HepG2 (cell line): ENCODE measurements at regions not wholly inside any gene's neighbourhood (a gene's known extent, or its start where the extent isn't known, plus 50 kb on each side); places are given as distances from the start of the nearest gene placed in this dataset.

Experiments
- ATAC-seq: fragments of 200-7000 bp; cut with Tn5 transposase; 3 replicates; pipeline ENCODE4 v1.9.1; 2020; ENCODE audit warnings: mild to moderate bottlenecking, moderate library complexity
- BruUV-seq: library from RNA; stranded (reverse); fragments of 400-500 nt; replicated peaks from 2 replicates; lab custom pipeline; 2021; lab: Mats Ljungman, UMichigan
- CTCF ChIA-PET: fragments of 300-600 bp; formaldehyde crosslinking; extraction: SDS; loops from one replicate; lab custom pipeline; 2021; ENCODE audit warnings: low total read pairs, inconsistent platforms, low intra/inter-chr PET ratio; lab: Yijun Ruan, JAX
- POLR2A ChIA-PET: fragments of 350-600 bp; sonication (Branson Sonifier 250); formaldehyde crosslinking; loops from one replicate; lab custom pipeline; 2020; ENCODE audit warnings: antibody characterized with exemption, inconsistent platforms; lab: Yijun Ruan, JAX
- DNase-seq: peaks from one replicate; pipeline ENCODE4 v3.0.0-alpha.2; 2015; ENCODE audit warnings: low spot score
- FAIRE-seq: peaks from 3 replicates; lab custom pipeline; 2011; peaks lifted over from hg19 to GRCh38; lab: Jason Lieb, UNC
- H2AFZ ChIP-seq: one replicate; pipeline ENCODE4 v1.6.1; 2011; ENCODE audit warnings: low read length, inconsistent platforms
- H3K27ac ChIP-seq: fragments of 300-600 bp; 3 replicates; pipeline ENCODE4 v1.8.0; 2011; ENCODE audit warnings: mixed run types, mild to moderate bottlenecking, mixed read lengths, low read length, inconsistent platforms; ENCODE audit not compliant: insufficient read depth; ENCODE audit errors: extremely low read length
- H3K27me3 ChIP-seq, 2 experiments: fragments of 200-600 bp in 1 of 2; 2 replicates in 1 of 2; 3 replicates in 1 of 2; pipeline versions ENCODE4 v1.6.0 to v1.8.0; 2011; ENCODE audit warnings: low read length in 2 of 2, mild to moderate bottlenecking in 2 of 2, moderate library complexity in 2 of 2, inconsistent platforms in 1 of 2; ENCODE audit not compliant: insufficient read depth in 2 of 2, control insufficient read depth in 1 of 2
- H3K36me3 ChIP-seq, 2 experiments: fragments of 200-600 bp in 1 of 2; replicated peaks in 1 of 2; 2 replicates in 1 of 2; 3 replicates in 1 of 2; pipeline versions ENCODE4 v1.5.1 to v1.8.0; 2011; ENCODE audit warnings: low read length in 2 of 2, inconsistent platforms in 1 of 2; ENCODE audit not compliant: insufficient read depth in 2 of 2, control insufficient read depth in 1 of 2
- H3K4me1 ChIP-seq: 2 replicates; pipeline ENCODE4 v1.5.1; 2012; ENCODE audit warnings: low read length, inconsistent platforms; ENCODE audit not compliant: insufficient read depth
- H3K4me2 ChIP-seq: 2 replicates; pipeline ENCODE4 v1.6.0; 2011; ENCODE audit warnings: low read depth, low read length, inconsistent platforms
- H3K4me3 ChIP-seq, 3 experiments: fragments of 200-600 bp in 1 of 3; sonication (generic), shearing (Covaris generic) in 1 of 3; replicated peaks in 1 of 3; 2 replicates each; pipeline ENCODE4 v1.5.1; 2011 to 2016; ENCODE audit warnings: low read length in 3 of 3, inconsistent platforms in 2 of 3, low read depth in 2 of 3, mild to moderate bottlenecking in 2 of 3, control low read depth in 1 of 3, mixed read lengths in 1 of 3; ENCODE audit not compliant: insufficient read depth in 1 of 3
- H3K79me2 ChIP-seq: one replicate; pipeline ENCODE4 v1.6.1; 2011; ENCODE audit warnings: low read length, inconsistent platforms; ENCODE audit not compliant: insufficient read depth
- H3K9ac ChIP-seq: 2 replicates; pipeline ENCODE4 v1.6.0; 2011; ENCODE audit warnings: mild to moderate bottlenecking, low read depth, low read length, inconsistent platforms; ENCODE audit not compliant: insufficient read depth
- H3K9me3 ChIP-seq: 2 replicates; pipeline ENCODE4 v1.5.1; 2012; ENCODE audit warnings: mild to moderate bottlenecking, low read length
- H4K20me1 ChIP-seq: 2 replicates; pipeline ENCODE4 v1.6.0; 2011; ENCODE audit warnings: inconsistent platforms, mild to moderate bottlenecking, low read length, moderate library complexity; ENCODE audit not compliant: insufficient read depth
- ATF5 ChIP-seq: sonication (generic); formaldehyde crosslinking; IDR thresholded peaks from 2 replicates; pipeline ENCODE4 v1.4.0; 2020; ENCODE audit warnings: mild to moderate bottlenecking, low read depth, missing genetic modification reagents
- ATRX ChIP-seq: sonication (generic); formaldehyde crosslinking; IDR thresholded peaks from 2 replicates; pipeline ENCODE4 v1.4.0; 2020; ENCODE audit warnings: missing genetic modification reagents, borderline replicate concordance
- HDAC2 ChIP-seq: sonication (generic); formaldehyde crosslinking; IDR thresholded peaks from 2 replicates; pipeline ENCODE4 v1.4.0; 2020; ENCODE audit warnings: missing genetic modification reagents
- RFX1 ChIP-seq: fragments of 450-650 bp; IDR thresholded peaks from 2 replicates; pipeline ENCODE4 v1.6.1; 2017
- SATB2 ChIP-seq: sonication (generic); formaldehyde crosslinking; IDR thresholded peaks from 2 replicates; pipeline ENCODE4 v1.5.0; 2020; ENCODE audit warnings: missing genetic modification reagents
- SMAD1 ChIP-seq: sonication (generic); formaldehyde crosslinking; IDR thresholded peaks from 2 replicates; pipeline ENCODE4 v1.4.0; 2020; ENCODE audit warnings: missing genetic modification reagents, low read depth, mild to moderate bottlenecking, borderline replicate concordance
- ZFP1 ChIP-seq: IDR thresholded peaks from 2 replicates; pipeline ENCODE4 v1.6.1; 2016
- ZNF512 ChIP-seq: sonication (generic); formaldehyde crosslinking; IDR thresholded peaks from 2 replicates; pipeline ENCODE4 v1.4.0; 2020; ENCODE audit warnings: mild to moderate bottlenecking, missing genetic modification reagents
- ZNF567 ChIP-seq: sonication (generic); formaldehyde crosslinking; IDR thresholded peaks from 2 replicates; pipeline ENCODE4 v1.8.1; 2023; ENCODE audit warnings: mild to moderate bottlenecking, missing genetic modification reagents, borderline replicate concordance
- ZNF713 ChIP-seq: sonication (generic); formaldehyde crosslinking; IDR thresholded peaks from 2 replicates; pipeline ENCODE4 v1.4.0; 2020; ENCODE audit warnings: mild to moderate bottlenecking, missing genetic modification reagents
- ZNF768 ChIP-seq: sonication (generic); formaldehyde crosslinking; IDR thresholded peaks from 2 replicates; pipeline ENCODE4 v1.4.0; 2020; ENCODE audit warnings: missing genetic modification reagents
- WGBS: methylation state at CpG from one replicate; pipeline ENCODE4 v1.1.6; 2017; ENCODE audit warnings: low lambda C conversion rate; 5-methylcytosine and 5-hydroxymethylcytosine counted together
- in situ Hi-C: cut with HindIII; loops from 2 replicates; pipeline ENCODE4 v1.10.0; 2017; ENCODE audit warnings: low pct_unique_long_range_greater_than_20kb; ENCODE audit not compliant: extremely low pct_ligation_motif_present
- intact Hi-C: fragments of 100-400 bp; cut with micrococcal nuclease; formaldehyde crosslinking; loops from one replicate; pipeline ENCODE4 v1.10.0; 2022; ENCODE audit not compliant: unreplicated experiment
- TF ChIP-seq, protein P1 (sequence below): sonication (generic); formaldehyde crosslinking; IDR thresholded peaks from 2 replicates; pipeline ENCODE4 v1.4.0; 2020; ENCODE audit warnings: mild to moderate bottlenecking, missing genetic modification reagents, borderline replicate concordance

DNA sequence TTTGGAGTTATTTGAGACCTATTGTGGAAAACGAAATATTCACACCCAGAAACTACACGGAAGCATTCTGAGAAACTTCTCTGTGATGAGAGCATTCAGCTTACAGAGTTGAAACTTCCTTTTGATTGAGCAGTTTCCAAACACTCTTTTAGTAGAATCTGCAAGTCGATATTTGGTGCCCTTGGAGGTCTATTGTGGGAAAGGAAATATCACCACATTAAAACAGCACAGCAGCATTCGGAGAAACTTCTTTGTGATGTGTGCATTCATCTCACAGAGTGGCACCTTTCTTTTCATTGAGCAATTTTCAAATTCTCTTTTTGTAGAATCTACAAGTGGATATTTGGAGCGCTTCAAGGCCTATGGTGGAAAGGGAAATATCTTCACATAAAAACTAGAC lies 595.7 kb upstream of the ALG10B start:
- Histone ChIP-seq H3K9ac (no peak overlapping the region), H3K27ac (no peak overlapping the region), H3K36me3 (no peaks in the 10 kb centered on the region), H3K27me3 (no peaks in the 10 kb centered on the region), H3K4me2 (no peak overlapping the region), H3K79me2 (no peaks in the 10 kb centered on the region), H3K4me1 (no peaks in the 10 kb centered on the region), H3K9me3 (peaks cover 93% of the 10 kb centered on the region), H3K4me3 (no peak overlapping the region), H4K20me1 (no peaks in the 10 kb centered on the region), H2AFZ (no peak overlapping the region)
- FAIRE-seq = no peak
- in situ Hi-C loops (no loop called here), intact Hi-C loops (no loop called here)
- ChIA-PET POLR2A (no interaction called here), CTCF (no interaction called here)
- no TSS peak for BruUV-seq
- 6% methylated on average over 5 of the region's 5 CpGs for WGBS
- DNase-seq = no peak
- no peak for ATAC-seq
- TF ChIP-seq HDAC2 (CRISPR knock-in tag) = no peak
- no peak for TF ChIP-seq SATB2 (CRISPR knock-in tag)
- TF ChIP-seq ZNF567 (CRISPR knock-in tag) = no peak
- no peak for TF ChIP-seq RFX1
- no peak for TF ChIP-seq ZFP1 (CRISPR knock-in tag)
- TF ChIP-seq ZNF768 (CRISPR knock-in tag) = no peak
- TF ChIP-seq ATF5 (CRISPR knock-in tag) = no peak

DNA sequence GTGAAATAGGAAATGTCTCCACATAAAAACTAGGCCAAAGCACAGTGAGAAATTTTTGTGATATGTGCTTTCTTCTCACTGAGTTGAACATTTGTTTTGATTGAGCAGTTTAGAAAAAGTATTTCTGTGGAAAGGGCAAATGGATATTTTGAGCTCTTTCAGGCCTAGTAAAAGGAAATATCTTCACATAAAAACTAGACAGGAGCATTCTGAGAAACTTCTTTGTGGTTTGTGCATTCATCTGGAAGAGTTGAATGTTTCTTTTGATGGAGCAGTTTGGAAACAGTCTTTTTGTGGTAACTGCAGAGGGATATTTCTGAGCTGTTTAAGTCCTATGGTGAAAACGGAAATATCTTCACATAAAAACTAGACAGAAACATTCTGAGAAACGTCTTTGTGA lies 582.7 kb upstream of the ALG10B start:
- no peak overlapping the region for H3K9ac ChIP-seq
- ATAC-seq (no peak), FAIRE-seq (no peak)
- 0% methylated on average over 2 of the region's 2 CpGs for WGBS
- no peak overlapping the region for H2AFZ ChIP-seq
- H3K4me2 ChIP-seq = no peak overlapping the region
- H3K4me3 ChIP-seq = no peak overlapping the region
- no peaks in the 10 kb centered on the region for H3K36me3 ChIP-seq
- no peak for TF ChIP-seq ZNF512 (CRISPR knock-in tag)
- TF ChIP-seq ATRX (CRISPR knock-in tag) = no peak
- TF ChIP-seq ZNF713 (CRISPR knock-in tag) = no peak
- TF ChIP-seq, protein P1, sequence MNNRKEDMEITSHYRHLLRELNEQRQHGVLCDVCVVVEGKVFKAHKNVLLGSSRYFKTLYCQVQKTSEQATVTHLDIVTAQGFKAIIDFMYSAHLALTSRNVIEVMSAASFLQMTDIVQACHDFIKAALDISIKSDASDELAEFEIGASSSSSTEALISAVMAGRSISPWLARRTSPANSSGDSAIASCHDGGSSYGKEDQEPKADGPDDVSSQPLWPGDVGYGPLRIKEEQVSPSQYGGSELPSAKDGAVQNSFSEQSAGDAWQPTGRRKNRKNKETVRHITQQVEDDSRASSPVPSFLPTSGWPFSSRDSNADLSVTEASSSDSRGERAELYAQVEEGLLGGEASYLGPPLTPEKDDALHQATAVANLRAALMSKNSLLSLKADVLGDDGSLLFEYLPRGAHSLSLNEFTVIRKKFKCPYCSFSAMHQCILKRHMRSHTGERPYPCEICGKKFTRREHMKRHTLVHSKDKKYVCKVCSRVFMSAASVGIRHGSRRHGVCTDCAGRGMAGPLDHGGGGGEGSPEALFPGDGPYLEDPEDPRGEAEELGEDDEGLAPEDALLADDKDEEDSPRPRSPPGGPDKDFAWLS (CRISPR knock-in tag) = no peak
- no peak for TF ChIP-seq SMAD1 (CRISPR knock-in tag)
- TF ChIP-seq, all 625 proteins: peak for 0
- no peak for DNase-seq
- Histone ChIP-seq H3K4me1 (no peaks in the 10 kb centered on the region), H3K27ac (no peak overlapping the region), H3K27me3 (no peaks in the 10 kb centered on the region), H3K9me3 (peaks cover 87% of the 10 kb centered on the region), H4K20me1 (no peaks in the 10 kb centered on the region), H3K79me2 (no peaks in the 10 kb centered on the region)
- CTCF ChIA-PET = no interaction called here
- no TSS peak for BruUV-seq
- intact Hi-C loops (no loop called here), in situ Hi-C loops (no loop called here)
- POLR2A ChIA-PET = no interaction called here
